ENCODE measurements at regions not wholly inside any gene's neighbourhood (a gene's known extent, or its start where the extent isn't known, plus 50 kb on each side); places are given as distances from the start of the nearest gene placed in this dataset.

- TF ChIP-seq CTCF (conservative IDR thresholded peaks at IDR 0.05 in 1 of 2, IDR thresholded peaks at IDR 0.05 in 1 of 2; ENCODE audit: low read depth in 1 of 2, low read length in 2 of 2) (no peak), EZH2 (IDR thresholded peaks at IDR 0.05; ENCODE audit: low read length, missing control alignments) (no peak)
These were observed 975.8 kb downstream of the C4orf33 start for GRCh38 chr4:130071746-130072145.

Data from fibroblast of lung (primary cell).